Smooth muscle cell (in vitro differentiated cells): ENCODE measurements at regions not wholly inside any gene's neighbourhood (a gene's known extent, or its start where the extent isn't known, plus 50 kb on each side); places are given as distances from the start of the nearest gene placed in this dataset.

Experiments used
- DNase-seq: peaks from one replicate; lab custom pipeline; 2025; ENCODE audit not compliant: unreplicated experiment; lab: John Stamatoyannopoulos, UW
- H2AFZ ChIP-seq: fragments of 200-600 bp; sonication (generic); 2 replicates; pipeline ENCODE4 v1.6.0; 2016; ENCODE audit warnings: antibody characterized with exemption, low read depth, mild to moderate bottlenecking
- H3F3A ChIP-seq: fragments of 200-600 bp; sonication (generic); 2 replicates; pipeline ENCODE4 v1.6.0; 2017; ENCODE audit warnings: antibody characterized with exemption, low read depth
- H3K27ac ChIP-seq: fragments of 200-600 bp; sonication (generic); 2 replicates; pipeline ENCODE4 v1.5.1; 2016; ENCODE audit warnings: low read depth, mild to moderate bottlenecking
- H3K27me3 ChIP-seq: fragments of 200-600 bp; sonication (generic); 2 replicates; pipeline ENCODE4 v1.6.1; 2016; ENCODE audit warnings: low read depth, mild to moderate bottlenecking
- H3K36me3 ChIP-seq: fragments of 200-600 bp; sonication (generic); 2 replicates; pipeline ENCODE4 v1.5.1; 2016; ENCODE audit warnings: low read depth
- H3K4me1 ChIP-seq: fragments of 200-600 bp; sonication (generic); 2 replicates; pipeline ENCODE4 v1.5.1; 2016; ENCODE audit warnings: low read depth
- H3K4me2 ChIP-seq: fragments of 200-600 bp; sonication (generic); 2 replicates; pipeline ENCODE4 v1.6.0; 2016; ENCODE audit warnings: mild to moderate bottlenecking
- H3K4me3 ChIP-seq: fragments of 200-600 bp; sonication (generic); 2 replicates; pipeline ENCODE4 v1.5.1; 2016; ENCODE audit warnings: mild to moderate bottlenecking
- H3K79me2 ChIP-seq: fragments of 200-600 bp; sonication (generic); 2 replicates; pipeline ENCODE4 v1.6.0; 2016; ENCODE audit warnings: low read depth, mild to moderate bottlenecking
- H3K9ac ChIP-seq: fragments of 200-600 bp; sonication (generic); 2 replicates; pipeline ENCODE4 v1.6.0; 2016; ENCODE audit warnings: low read depth
- H3K9me3 ChIP-seq: fragments of 200-600 bp; sonication (generic); replicated peaks from 2 replicates; pipeline ENCODE4 v1.5.1; 2016; ENCODE audit warnings: low read depth
- H4K20me1 ChIP-seq: fragments of 200-600 bp; sonication (generic); 2 replicates; pipeline ENCODE4 v1.6.0; 2016; ENCODE audit warnings: low read depth
- WGBS: methylation state at CpG from one replicate; pipeline ENCODE4 v1.1.7; 2016; ENCODE audit warnings: low lambda C conversion rate; 5-methylcytosine and 5-hydroxymethylcytosine counted together
- TF ChIP-seq, protein P1 (sequence below): fragments of 200-600 bp; sonication (generic); IDR thresholded peaks from 2 replicates; pipeline ENCODE4 v1.5.1; 2017; ENCODE audit warnings: borderline replicate concordance, mild to moderate bottlenecking, antibody characterized with exemption; ENCODE audit not compliant: insufficient read depth, poor library complexity, severe bottlenecking

DNA sequence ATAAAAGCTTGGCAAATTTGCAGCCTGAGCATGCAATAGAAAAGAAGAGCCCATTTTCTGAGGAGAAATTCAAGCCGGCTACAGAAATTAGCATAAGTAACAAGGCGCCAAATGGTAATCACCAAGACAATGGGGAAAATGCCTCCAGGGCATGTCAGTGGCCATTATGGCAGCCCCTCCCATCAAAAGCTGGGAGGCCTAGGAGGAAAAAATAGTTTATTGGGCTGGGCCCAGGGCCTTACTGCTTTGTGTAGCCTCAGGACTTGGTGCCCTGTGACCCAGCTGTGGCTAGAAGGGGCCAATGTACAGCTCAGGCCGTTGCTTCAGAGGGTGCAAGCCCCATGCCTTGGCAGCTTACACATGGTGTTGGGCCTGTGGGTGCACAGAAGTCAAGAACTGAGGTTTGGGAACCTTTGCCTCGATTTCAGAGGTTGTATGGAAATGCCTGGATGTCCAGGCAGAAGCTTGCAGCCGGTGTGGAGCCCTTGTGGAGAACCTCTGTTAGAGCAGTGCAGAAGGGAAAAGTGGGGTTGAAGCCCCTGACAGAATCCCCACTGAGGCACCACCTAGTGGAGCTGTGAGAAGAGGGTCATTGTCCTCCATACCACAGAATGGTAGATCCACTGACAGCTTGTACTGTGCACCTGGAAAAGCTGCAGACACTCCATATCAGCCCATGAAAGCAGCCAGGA lies 328.5 kb upstream of the MAP3K7 start:
- Histone ChIP-seq H2AFZ (no peak overlapping the region), H3K27me3 (no peaks in the 10 kb centered on the region), H3K9me3 (no peaks in the 10 kb centered on the region), H3K4me2 (no peak overlapping the region), H3K9ac (no peak overlapping the region), H3K79me2 (no peaks in the 10 kb centered on the region), H3K4me3 (no peak overlapping the region), H3K4me1 (no peaks in the 10 kb centered on the region), H3K36me3 (no peaks in the 10 kb centered on the region), H4K20me1 (no peaks in the 10 kb centered on the region), H3F3A (no peaks in the 10 kb centered on the region), H3K27ac (no peak overlapping the region)
- TF ChIP-seq, protein P1, sequence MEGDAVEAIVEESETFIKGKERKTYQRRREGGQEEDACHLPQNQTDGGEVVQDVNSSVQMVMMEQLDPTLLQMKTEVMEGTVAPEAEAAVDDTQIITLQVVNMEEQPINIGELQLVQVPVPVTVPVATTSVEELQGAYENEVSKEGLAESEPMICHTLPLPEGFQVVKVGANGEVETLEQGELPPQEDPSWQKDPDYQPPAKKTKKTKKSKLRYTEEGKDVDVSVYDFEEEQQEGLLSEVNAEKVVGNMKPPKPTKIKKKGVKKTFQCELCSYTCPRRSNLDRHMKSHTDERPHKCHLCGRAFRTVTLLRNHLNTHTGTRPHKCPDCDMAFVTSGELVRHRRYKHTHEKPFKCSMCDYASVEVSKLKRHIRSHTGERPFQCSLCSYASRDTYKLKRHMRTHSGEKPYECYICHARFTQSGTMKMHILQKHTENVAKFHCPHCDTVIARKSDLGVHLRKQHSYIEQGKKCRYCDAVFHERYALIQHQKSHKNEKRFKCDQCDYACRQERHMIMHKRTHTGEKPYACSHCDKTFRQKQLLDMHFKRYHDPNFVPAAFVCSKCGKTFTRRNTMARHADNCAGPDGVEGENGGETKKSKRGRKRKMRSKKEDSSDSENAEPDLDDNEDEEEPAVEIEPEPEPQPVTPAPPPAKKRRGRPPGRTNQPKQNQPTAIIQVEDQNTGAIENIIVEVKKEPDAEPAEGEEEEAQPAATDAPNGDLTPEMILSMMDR = no peak
- 76% methylated on average over 5 of the region's 5 CpGs for WGBS
- DNase-seq = no peak

DNA sequence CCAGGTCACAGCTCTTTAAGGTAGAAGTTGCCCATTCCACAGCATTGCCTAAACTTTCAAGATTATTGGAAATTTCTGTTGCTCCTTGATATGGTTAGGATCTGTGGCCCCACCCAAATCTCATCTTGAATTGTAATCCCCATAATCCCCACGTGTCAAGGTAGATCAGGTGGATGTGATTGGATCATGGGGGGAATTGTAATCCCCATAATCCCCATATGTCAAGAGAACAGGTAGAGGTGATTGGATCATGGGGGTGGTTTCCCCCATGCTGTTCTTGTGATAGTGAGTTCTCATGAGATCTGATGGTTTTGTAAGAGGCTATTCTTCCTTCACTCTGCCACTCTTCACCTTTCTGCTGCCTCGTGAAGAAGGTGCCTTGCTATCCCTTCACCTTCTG lies 327.4 kb upstream of the MAP3K7 start:
- DNase-seq = no peak
- TF ChIP-seq, protein P1 = no peak
- no peaks in the 10 kb centered on the region for H3K79me2 ChIP-seq
- 90% methylated on average over 2 of the region's 2 CpGs for WGBS
- no peak overlapping the region for H2AFZ ChIP-seq
- no peaks in the 10 kb centered on the region for H3K9me3 ChIP-seq
- no peak overlapping the region for H3K9ac ChIP-seq
- no peak overlapping the region for H3K4me2 ChIP-seq
- H3K27ac ChIP-seq = no peak overlapping the region
- H4K20me1 ChIP-seq = no peaks in the 10 kb centered on the region
- H3K36me3 ChIP-seq = no peaks in the 10 kb centered on the region
- H3K4me1 ChIP-seq = no peaks in the 10 kb centered on the region
- H3K4me3 ChIP-seq = no peak overlapping the region
- H3K27me3 ChIP-seq = no peaks in the 10 kb centered on the region
- H3F3A ChIP-seq = no peaks in the 10 kb centered on the region

DNA sequence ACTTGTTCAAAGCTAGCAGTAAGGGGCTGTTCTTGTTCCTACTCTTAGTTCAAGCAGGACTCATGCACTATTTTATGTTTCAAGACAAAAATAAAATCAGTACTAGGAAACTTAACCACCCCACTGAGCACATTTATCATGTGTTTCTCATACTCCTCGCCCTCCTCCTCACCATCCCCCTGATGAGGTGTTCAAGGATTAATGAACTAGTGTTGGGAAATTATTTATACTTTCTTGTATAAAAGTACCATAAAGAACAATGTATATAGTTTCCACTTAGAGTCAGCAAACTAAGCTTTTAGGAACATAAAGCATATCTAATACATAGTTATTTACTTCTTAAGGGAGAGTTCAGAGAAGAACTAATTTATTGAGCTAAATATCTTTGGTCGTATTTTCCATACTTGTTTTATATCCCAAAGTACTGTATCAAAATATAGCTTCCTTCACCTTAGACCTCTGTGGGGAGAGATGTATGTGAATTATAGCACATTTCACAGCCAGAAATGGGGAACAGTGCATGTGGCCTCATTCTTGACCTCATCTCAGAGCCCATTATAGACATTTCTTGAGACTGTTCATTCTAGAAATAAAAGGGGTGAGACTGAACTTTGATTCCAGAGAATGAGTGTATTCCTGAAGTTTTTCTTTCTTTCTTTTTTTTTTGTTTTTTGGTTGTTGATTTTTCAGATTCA lies 326.5 kb upstream of the MAP3K7 start:
- no peaks in the 10 kb centered on the region for H3K79me2 ChIP-seq
- no peak overlapping the region for H3K4me2 ChIP-seq
- no peaks in the 10 kb centered on the region for H4K20me1 ChIP-seq
- DNase-seq = no peak
- H3F3A ChIP-seq = no peaks in the 10 kb centered on the region
- H3K27me3 ChIP-seq = no peaks in the 10 kb centered on the region
- 88% methylated on average over 2 of the region's 2 CpGs for WGBS
- H2AFZ ChIP-seq = no peak overlapping the region
- no peak overlapping the region for H3K4me3 ChIP-seq
- no peaks in the 10 kb centered on the region for H3K4me1 ChIP-seq
- no peaks in the 10 kb centered on the region for H3K9me3 ChIP-seq
- no peaks in the 10 kb centered on the region for H3K36me3 ChIP-seq
- no peak overlapping the region for H3K9ac ChIP-seq
- TF ChIP-seq, protein P1 = no peak
- no peak overlapping the region for H3K27ac ChIP-seq
